8988T (cell line): ENCODE measurements at regions not wholly inside any gene's neighbourhood (a gene's known extent, or its start where the extent isn't known, plus 50 kb on each side); places are given as distances from the start of the nearest gene placed in this dataset.
"Not testable (repeated sequence)": the region's sequence is repeated elsewhere in the genome, so short reads cannot be mapped to it uniquely, and the experiment has no call there.

Experiments
- DNase-seq: peaks from one replicate; pipeline ENCODE4 v3.0.0; 2011

DNA sequence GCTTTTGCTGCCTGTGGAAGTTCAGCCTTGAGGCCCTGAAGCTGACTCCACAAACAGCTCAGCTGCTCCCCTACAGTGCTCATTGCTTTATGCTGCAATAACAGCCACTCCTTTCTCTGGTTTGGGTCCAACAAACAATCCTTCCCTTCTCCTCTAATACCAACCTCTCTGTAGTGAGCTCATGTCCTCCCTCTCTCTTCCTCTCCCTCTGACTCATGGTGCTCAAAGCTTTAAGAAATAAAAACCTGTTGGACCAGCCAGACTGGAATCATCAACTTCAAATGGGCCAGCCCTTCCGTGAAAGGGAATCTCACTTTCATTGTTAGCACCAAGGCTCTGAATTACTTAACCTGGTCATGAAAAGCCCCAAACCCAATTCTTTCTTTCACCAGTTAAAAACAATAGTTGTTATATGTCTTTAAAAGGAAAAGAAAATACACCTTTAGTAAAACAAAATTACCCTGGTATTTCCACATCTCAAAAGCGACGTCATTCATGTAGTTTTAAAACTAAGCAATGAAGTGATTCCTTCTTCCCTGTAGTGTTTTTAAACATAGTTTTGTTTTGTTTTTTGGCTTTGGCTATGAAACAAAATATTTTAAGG lies 126.4 kb downstream of the DUSP6 start:
- DNase-seq: no peak

DNA sequence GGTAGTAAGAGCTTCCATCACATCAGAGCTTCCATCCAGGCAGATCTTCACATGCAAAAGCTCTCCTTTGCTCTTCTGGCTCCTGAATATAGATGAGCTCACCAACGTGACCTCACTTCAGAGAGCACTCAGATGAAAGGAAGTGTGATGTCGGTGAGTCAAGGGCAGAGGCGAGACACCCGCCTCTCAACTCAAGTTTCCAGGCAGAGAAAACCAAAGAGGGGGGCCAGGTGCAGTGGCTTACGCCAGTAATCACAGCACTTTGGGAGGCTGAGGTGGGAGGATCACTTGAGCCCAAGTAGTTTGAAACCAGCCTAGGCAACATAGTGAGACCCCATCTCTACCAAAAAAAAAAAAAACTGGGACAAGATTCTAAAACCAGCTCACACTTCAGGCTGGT lies 126.9 kb downstream of the DUSP6 start:
- no peak for DNase-seq

DNA sequence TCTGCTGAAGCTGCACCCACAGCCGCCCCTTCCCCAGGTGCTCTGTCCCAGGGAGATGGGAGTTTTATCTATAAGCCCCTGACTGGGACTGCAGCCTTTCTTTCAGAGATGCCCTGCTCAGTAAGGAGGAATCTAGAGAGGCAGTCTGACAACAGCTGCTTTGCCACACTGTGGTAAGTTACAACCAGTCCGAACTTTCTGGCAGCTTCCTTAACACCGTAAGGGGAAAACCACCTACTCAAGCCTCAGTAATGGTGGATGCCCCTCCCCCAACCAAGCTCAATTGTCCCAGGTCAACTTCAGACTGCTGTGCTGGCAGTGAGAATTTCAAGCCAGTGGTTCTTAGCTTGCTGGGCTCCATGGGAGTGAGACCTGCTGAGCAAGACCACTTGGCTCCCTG lies 129.7 kb downstream of the DUSP6 start:
- DNase-seq: not testable (repeated sequence)

DNA sequence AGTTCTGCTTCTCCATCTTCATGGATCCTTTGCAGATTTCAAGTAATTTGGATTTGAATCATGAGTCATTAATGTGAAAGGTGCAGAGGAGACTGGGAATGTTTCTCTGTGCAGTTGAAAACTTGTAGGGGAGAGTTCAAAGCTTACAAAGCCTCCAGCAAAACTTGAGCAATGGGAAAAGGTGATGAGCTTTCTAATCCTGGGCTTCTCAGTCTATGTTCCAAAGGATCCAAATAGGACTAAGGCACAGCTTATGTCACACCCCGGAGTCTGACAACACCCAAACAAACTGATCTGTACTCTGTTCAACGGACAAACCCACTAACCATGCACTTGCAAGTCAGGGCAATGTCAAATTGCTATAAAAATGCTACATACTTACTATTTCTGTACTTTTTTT lies 134.8 kb downstream of the DUSP6 start:
- DNase-seq: no peak

DNA sequence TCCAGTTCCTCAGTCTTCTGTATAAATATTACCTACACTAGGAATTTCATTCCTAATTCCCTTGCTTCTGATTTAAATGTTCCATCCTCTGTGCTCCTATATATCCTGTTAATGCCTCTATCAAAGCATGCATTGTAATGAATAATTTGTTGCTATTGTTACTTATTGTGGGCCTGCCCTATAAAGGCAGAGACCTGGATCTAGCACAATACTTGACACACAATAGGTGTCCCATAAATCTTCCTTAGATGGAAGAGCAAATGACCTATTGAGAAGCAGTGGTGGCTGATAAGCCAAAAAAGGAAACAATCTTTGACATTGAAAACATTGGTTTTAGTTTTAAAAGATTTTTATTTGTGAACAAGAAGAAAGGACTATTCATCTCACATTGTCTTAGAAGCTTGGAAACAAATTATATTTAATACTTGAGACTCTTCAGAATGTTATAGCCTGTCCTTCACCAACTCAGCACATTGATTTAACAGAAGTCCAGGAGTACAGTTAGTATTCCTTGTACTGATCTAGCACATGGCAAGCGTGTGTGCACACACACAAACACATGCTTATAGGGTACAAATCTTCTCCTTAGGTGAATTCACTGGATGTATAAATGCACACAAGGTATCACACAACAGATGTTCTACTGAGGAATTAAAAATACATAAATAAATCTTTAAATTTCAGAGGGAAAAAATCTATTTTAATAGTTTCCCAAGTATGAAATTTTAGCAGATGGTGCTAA lies 135.9 kb downstream of the DUSP6 start:
- DNase-seq: no peak

DNA sequence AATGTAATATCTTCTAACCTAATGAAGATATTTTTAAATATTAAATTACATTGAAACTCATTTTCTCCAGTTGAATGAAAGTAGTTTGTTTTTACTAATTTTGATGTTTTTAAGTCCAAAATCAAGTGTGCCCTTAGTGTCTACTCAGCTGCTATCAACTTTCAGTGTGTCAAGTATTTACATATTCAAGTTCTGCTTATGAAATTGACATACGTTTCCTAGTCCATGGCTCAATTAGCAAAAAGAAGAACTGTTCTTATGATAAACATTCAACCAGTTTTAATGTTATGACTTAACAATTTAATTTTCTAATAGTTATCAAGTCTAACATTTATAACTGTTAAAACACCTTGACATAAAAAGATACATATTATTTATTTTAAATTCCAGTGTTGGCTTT lies 137.1 kb downstream of the DUSP6 start:
- DNase-seq: no peak

DNA sequence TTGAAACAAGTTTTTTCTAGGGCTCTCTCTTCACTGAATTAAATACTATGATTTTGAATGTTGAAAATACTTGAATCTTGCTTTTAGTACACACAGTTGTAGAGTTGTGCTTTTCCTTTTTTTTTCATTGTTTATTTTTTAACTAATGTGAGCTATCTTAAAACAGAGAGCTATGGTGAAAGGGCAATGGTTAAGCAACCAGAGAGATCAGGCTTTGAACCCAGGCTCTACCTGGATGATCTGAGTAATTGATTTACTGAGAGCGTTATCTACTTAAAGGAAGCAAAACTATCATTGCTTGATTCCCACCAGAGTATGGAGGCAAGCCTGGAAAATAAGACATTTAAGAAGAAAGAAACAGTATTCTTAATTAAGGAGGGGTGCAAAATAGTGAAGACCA lies 138.6 kb downstream of the DUSP6 start:
- DNase-seq: no peak

DNA sequence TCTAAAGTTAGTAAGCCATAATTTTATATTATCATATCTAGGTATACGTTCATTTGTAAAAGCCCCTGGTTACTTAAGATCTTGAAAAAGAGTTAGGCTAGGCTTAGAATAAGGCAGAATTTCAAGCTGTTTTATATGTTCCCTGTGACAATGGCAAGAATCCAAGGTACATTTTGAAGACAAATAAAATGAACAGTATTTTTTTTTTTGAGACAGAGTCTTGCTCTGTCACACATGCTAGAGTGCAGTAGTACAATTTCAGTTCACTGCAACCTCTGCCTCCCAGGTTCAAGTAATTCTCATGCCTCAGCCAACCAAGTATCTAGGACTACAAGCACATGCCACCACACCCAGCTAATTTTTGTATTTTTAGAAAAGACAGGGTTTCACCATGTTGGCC lies 139.2 kb downstream of the DUSP6 start:
- DNase-seq: no peak

DNA sequence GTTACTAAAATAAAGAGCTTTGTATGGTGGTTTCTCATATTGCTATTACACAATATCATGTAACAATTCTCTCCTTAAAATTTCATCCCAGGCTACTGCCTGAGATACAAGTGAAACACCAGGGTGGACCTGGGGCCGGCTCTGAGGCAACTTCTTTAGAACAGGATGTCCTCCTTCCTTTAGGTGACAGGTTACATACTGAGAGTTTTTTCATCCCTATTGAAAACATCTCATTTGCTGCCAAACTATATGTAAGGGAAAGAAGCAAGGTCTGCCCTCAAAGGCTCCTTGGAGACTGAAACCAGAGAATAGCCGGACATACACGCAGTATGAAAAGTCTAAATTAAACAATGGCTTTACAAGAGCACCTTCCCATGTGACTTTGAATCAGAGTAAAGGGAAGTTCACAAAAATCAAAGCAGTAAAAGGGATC lies 139.9 kb downstream of the DUSP6 start:
- no peak for DNase-seq

DNA sequence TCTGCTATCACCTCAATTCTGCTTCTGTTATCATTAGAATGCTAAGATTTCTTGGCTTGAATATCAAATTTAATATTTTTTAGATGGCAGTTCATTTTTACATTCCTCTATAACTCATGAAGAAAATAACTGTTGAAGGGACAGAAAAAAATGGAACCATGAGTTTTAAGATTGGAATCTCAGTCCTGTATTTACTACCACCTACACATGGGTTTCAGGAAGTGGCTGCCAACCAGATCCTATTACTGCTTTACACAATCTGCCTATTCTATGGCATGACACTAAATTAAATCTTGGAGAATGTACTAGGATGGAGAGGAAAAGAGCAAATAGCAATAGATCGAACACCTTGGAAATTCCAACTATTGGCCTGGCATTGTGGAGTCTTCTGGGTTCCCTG lies 140.8 kb downstream of the DUSP6 start:
- DNase-seq: no peak

DNA sequence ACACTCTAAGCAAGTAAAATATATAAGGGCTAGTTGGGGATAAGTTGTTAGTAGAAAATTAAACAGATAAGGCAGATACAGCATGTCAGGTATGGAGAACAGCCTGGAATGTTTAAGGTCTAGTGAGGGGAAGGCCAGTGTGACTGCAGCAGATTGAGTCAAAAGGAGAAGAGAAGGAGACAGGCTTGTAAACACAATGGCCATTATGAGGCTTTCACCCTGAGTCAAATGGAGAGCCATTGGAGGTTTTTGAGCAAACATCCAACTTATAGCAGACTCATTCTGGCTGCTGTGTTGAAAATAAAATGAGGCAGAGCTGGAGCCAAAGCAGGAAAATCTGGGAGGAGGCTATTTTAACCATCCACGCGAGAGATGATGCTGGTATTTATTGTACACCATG lies 142.0 kb downstream of the DUSP6 start:
- DNase-seq: no peak

DNA sequence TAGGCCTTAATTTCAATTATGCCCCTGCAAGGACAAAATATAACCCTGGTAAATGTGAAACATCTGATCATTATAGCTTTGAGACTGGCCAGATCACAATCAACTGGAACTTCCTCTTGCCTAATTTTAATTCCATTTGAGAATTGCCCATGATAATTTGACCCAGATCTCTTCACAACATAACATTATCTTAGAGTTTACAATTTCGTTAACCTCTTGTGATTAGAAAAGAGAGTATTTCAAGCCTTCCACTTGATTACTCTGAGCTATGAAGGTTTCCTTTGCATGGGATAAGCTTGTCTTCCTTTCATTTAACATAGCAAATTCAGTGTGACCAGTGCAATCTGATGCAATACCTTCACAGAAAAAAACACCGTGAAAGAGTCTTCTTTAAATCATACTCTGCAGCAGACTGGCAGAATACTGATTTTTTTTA lies 143.6 kb downstream of the DUSP6 start:
- DNase-seq: no peak

DNA sequence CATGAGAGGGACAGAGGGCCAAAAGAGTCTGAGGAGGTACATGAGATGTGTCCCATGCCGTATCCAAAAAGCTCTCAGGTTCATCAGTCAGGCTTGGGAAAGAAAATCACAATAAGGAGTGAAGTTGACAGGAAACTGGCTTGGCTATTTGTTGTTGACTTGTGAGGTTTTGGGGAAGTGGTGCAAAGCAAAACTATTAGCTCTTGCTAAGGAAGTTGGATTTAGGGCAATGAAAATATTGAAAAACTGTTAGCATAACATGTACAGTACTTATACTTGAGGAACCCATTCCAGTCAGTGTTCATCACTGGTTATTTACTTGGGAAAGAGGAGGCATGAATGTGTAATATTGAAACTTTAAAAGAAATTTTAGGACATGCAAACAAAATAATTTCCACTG lies 145.9 kb downstream of the DUSP6 start:
- no peak for DNase-seq

DNA sequence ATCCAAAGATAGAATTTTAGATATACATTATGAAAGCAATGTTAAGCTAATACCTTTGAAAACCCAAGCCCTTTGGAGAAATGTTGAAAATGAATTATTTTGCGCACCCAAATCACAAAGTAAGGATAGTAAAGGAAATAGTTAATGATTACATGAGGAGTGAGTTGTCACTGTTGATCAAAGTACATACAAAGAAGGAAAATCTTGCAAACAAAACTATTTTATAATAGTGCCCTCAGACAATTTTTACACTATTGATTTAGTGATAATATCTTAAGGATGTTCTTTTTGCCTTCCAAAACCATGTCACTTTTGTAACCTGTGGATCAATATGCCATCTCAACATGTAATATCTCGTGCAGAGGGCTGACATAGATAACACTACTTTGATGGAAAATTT lies 146.8 kb downstream of the DUSP6 start:
- no peak for DNase-seq

DNA sequence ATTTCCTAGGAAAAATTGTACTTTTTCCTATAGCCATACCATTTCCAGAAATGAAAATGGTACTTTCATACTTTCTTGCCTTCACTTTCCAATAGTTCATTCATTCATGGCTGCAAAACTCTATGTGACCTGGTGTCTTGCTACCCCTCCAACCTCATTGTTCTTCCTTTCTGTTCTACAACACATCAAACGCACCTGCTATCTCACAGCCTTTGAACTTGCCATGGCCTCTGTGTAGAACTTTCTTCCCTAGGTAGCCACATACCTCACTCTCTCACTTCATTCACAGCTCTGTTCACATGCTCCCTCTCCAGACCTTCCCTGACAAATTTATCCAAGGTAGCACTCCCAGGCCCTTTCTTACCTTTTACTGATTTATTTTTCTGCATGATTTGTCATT lies 149.2 kb downstream of the DUSP6 start:
- no peak for DNase-seq

DNA sequence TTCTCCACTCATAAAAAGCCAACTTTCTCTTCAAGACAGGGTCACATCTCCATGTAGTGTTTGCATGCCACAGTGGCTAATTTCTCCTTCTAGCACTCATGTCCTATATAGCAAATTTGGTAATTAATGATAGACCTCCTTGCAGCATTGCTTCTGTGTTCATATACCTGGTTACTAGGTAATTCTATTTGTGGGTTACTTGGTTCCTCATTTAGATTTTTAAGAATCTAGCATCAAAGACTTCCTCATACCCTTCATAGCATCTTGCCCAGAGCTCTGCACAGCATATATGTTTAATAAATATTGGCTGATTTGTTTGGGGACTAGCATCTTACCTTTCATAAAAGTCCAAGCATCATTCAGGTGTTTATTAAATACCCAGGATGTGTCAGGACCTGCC lies 152.1 kb downstream of the DUSP6 start:
- no peak for DNase-seq

DNA sequence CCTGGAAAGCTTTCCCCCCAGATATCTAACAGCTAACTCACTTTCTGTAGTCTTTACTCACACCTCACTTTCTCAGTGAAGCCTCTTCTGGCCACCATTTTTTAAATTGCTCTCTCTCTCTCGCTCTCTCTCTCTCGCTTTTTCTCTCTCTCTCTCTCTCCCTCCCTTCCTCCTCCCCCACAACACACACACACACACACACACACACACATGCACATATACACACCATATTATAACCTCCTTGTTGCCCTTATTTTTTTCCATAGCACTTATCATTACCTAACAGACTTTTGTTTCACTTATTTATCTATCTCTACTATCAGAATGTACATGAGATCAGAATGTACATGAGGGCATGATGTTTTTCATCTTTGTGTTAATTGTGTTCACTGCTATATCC lies 156.8 kb downstream of the DUSP6 start:
- no peak for DNase-seq

DNA sequence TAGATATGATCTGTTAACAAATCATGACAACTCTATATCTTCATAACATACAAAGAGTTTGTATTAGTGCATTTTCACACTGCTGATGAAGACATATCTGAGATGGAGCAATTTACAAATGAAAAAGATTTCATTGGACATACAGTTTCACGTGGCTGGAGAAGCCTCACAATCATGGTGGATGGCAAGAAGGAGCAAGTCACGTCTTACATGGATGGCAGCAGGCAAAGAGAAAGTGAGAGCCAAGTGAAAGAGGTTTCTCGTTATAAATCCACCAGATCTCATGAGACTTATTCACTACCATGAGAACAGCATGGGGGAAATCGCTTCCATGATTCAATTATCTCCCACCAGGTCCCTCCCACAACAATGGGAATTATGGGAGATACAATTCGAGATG lies 157.6 kb downstream of the DUSP6 start:
- no peak for DNase-seq

DNA sequence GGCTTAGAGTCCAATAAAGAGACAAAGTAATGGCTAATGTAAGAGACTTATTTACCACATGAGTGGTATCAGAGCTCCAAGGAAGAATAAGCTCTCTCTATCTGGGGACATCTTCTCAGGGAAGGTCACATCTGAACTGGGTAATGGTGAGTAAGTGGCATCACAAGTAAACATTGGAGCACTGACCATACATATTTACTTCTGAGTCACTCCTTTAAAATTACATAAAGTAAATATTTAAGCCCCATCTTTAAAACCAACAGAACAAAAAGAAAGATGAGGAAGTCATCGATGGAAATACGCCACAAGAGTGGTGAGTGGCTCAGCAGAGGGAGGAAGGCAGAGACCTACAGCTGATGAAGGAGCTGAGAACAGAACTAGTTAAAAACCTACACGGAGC lies 159.9 kb downstream of the DUSP6 start:
- no peak for DNase-seq

DNA sequence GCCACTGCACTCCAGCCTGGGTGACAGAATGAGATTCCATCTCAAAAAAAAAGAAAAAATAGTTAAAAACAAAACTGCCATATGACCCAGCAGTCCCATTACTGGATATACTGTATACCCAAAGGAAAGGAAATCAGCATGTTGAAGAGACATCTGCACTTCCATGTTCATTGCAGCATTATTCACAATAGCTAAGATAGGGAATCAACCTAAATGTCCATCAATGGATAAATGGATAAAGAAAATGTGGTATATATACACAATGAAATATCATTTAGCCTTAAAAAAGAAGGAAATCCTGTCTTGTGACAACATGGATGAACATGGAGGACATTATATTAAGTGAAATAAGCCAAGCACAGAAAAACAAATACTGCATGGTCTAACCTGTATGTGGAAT lies 160.7 kb downstream of the DUSP6 start:
- not testable (repeated sequence) for DNase-seq

DNA sequence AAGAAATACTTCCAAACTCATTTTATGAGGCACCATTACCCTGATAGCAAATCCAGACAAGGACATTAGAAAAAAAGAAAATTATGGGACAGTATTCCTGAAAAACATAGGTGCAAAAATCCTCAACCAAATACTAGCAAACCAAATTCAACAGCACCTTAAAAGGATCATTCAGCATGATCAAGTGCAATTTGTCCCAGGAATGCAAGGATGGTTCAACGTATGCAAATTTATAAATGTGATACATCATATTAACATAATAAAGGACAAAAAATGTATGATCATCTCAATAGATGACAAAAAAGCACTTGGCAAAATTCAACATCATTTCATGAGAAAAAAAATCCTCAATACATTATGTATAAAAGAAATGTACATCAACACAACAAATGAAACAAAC lies 162.9 kb downstream of the DUSP6 start:
- no peak for DNase-seq

DNA sequence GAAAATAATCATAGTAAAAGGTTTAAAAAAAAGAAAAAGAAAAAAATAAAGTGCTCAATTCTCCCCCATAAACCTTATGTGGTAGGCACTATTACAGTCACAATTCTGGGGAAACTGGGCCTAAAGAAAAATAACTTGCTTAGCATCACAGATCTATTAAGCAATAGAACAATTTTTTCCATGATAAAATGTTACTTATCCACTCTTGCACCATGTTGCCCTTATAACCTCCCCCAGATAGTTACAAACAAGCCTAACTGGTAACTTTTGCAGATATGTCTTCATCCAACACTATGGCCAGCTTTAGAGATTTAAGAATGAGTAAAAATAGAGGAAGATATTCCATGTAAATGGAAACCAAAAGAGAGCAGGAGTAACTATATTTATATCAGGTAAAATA lies 164.8 kb downstream of the DUSP6 start:
- no peak for DNase-seq

DNA sequence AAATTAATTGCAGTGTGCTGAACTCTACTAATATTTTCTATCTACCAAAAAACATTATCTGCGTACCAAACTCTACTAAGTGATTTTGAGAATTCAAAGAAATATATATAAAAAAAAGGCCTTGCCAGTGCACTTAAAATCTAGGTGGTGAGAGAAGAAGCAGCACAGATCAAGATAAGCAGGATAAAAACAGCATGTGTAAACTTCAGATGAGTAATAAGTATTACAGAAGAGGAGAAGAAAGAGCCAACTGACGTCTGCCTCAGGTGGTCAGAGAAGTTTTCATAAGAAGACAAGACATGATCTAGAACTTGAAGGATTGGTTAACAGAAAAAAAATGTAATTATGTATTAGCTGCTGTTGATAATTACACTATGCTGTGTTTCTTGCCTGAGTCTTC lies 166.4 kb downstream of the DUSP6 start:
- no peak for DNase-seq

DNA sequence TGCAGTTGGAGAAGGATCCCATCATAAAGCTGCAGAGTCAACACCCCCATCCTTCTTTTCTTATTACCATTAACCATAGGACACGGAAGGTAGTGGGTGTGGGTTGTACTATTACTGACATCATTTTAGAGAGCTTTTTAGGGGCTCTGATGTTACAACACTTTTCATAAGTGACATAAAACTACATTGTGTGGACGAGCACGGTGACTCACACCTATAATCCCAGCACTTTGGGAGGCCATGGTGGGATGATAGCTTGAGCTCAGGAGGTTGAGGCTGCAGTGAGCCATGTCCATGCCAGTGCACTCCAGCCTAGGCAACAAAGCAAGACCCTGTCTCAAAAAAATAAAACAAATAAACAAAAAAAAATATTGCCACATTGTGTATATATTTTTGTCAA lies 167.1 kb downstream of the DUSP6 start:
- DNase-seq: no peak

DNA sequence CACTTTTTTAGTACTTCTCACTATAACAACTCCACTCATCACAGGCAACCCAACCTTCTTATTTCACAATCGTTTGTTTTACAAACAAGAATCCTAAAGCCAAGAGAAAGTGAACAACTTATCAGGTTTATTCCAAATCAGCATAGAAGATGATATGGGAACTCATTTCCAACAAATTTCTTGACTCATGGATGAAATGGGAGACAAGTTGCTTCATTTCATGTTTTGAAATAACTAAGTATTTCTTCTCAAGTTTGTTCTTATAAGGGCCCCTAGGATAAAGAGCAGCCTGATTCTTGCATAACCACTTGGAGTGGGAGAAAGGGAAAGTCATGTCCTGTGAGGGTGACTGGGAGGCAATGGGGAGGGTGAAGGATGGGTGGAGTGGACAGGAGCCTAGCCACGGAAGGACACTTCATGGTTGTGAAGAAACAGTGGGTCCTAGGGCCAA lies 168.3 kb downstream of the DUSP6 start:
- no peak for DNase-seq
